HAP-1 (cell line): ENCODE measurements at regions not wholly inside any gene's neighbourhood (a gene's known extent, or its start where the extent isn't known, plus 50 kb on each side); places are given as distances from the start of the nearest gene placed in this dataset.

Source experiments
- DNase-seq, 2 experiments: peaks; one replicate each; pipeline ENCODE4 v3.0.0-alpha.2; 2016 to 2020; ENCODE audit warnings: low spot score in 2 of 2
- H3K27me3 ChIP-seq: fragments of 250-450 bp; sonication (Bioruptor Pico); 2 replicates; pipeline ENCODE4 v1.5.1; 2020; ENCODE audit warnings: low read depth, mild to moderate bottlenecking, moderate library complexity
- H3K36me3 ChIP-seq: fragments of 250-450 bp; sonication (Bioruptor Pico); replicated peaks from 2 replicates; pipeline ENCODE4 v1.5.1; 2020; ENCODE audit warnings: mild to moderate bottlenecking
- H3K4me1 ChIP-seq: fragments of 250-450 bp; sonication (Bioruptor Pico); 2 replicates; pipeline ENCODE4 v1.5.1; 2020; ENCODE audit warnings: mild to moderate bottlenecking
- H3K4me3 ChIP-seq: fragments of 250-450 bp; sonication (Bioruptor Pico); 2 replicates; pipeline ENCODE4 v1.5.1; 2020; ENCODE audit warnings: mild to moderate bottlenecking, moderate library complexity
- H3K9me3 ChIP-seq: fragments of 250-450 bp; sonication (Bioruptor Pico); 2 replicates; pipeline ENCODE4 v1.5.1; 2020; ENCODE audit warnings: mild to moderate bottlenecking, moderate library complexity
- in situ Hi-C: fragments of 300-500 bp; cut with MboI; formaldehyde crosslinking; loops from 3 replicates; pipeline ENCODE4 v1.14.3; 2020; ENCODE audit warnings: low sequenced_read_pairs, inconsistent platforms, mixed read lengths

DNA sequence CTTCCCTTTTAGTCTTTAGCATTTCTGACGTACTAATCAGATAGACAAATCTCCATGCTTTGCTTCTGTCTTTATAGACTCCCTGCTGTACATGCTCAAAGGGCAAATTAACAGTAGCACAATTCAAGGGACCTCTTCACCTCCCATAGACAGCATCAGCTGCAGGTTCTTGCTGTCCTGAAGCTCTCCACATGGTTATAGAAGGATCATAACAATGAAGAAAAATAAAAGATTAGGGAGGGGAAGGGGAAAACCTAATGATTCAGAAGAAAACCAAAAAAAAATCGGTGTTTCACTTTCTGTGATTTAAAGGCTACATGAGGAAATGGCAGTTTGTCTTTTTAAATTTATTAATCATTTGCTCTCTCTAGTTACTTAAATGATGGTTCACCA is 155.5 kb downstream of the PTCSC3 start:
- in situ Hi-C loops, result no loop called here
- no peaks in the 10 kb centered on the region for H3K27me3 ChIP-seq
- H3K36me3 ChIP-seq, result no peaks in the 10 kb centered on the region

DNA sequence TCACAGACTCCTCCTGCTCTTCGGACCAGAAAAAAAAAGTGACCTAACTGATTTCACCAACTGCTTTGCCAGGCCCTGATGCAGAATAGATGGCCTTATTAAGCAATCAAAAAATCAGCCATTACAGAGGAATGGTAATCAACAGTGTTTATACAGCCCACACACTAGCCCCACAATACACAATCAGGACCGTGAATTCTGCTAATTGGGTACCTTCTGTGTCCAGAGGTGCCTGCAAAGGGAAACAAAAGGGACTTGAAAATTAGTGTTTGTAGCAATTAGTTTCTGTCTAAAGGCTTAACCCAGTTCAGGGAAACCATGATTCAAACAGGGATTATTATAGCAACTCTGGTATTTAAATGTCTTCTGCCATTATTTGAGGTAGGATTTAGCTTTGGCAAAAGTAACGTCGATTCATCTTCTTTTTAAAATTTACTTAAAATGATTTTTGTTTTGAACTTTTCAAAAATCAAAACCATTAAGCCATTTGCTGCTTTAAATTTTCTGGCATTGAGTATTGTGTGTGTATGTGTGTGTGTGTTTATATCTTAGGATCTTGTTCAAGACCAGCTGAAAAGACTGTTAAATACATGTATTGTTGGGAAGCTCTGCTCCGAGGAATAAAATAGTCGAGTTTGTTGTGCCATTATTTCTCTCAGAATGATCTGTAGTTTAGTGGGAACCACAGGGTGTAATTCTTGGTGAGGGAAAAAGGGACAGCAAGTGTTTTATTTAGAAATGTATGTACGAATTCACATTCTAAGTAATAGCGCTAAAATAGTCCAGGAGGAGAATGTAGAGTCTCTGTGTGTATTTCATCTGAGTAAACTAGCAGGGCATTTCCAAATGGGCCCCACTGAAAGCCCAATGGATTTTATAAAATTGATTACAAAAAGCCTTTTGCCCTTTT is 156.1 kb downstream of the PTCSC3 start:
- H3K27me3 ChIP-seq, result no peaks in the 10 kb centered on the region
- H3K9me3 ChIP-seq, result no peaks in the 10 kb centered on the region
- no peak overlapping the region for H3K4me3 ChIP-seq
- in situ Hi-C loops, result no loop called here
- no peaks in the 10 kb centered on the region for H3K36me3 ChIP-seq
- DNase-seq, result no peak
- no peaks in the 10 kb centered on the region; the same call in 1 of the 2 replicates for H3K4me1 ChIP-seq

More for the DNA sequence above, 155.5 kb downstream of the PTCSC3 start:
- Histone ChIP-seq H3K9me3 (no peaks in the 10 kb centered on the region), H3K4me3 (no peak overlapping the region), H3K4me1 (no peaks in the 10 kb centered on the region; the same call in 1 of the 2 replicates)
- DNase-seq, result no peak

DNA sequence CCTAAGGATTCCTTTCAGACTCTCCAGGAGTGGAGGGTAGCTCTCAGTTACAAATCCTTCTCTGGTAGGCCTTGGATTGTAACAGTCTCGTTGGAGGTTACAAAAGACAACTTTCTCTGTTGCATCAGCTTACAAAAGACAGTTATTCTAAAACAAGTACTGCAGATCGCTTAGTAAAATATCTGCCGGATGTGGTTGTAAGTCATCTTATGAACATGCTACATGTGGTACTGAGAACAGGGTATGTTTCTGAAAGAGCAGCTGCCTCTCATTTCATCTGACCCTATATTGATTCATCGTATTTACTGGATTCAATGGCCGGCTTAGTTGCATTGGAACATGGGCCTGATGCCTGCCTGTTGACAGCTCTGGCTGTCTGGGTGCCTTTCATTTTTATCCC is 157.4 kb downstream of the PTCSC3 start:
- no peak overlapping the region for H3K4me3 ChIP-seq
- H3K27me3 ChIP-seq, result no peaks in the 10 kb centered on the region
- in situ Hi-C loops, result no loop called here
- H3K36me3 ChIP-seq, result no peaks in the 10 kb centered on the region
- no peak for DNase-seq
- no peaks in the 10 kb centered on the region; the same call in 1 of the 2 replicates for H3K4me1 ChIP-seq
- no peaks in the 10 kb centered on the region for H3K9me3 ChIP-seq

DNA sequence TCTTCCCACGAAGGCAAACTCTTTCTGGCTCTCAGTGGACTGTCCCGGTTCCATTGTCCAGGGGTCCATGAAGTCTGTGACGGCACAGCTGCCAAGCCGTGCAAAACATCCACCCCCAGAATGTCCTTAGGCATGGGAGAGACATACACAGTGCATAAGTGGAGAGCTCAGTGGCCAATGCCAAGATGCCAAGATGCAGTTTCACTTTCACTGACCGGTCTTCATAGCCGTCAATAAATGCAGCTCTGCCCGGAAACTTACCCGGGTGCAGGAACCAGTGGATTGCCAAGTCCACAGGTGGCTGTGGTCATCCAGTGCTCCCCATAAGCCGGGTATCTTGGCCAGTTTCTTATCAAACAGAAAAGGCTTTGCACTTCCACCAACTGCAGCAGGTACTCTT is 162.3 kb downstream of the PTCSC3 start:
- no peak for DNase-seq
- no peaks in the 10 kb centered on the region for H3K9me3 ChIP-seq
- no peaks in the 10 kb centered on the region for H3K27me3 ChIP-seq
- no peaks in the 10 kb centered on the region for H3K36me3 ChIP-seq
- H3K4me3 ChIP-seq, result no peak overlapping the region
- in situ Hi-C loops, result no loop called here
- H3K4me1 ChIP-seq, result no peaks in the 10 kb centered on the region

DNA sequence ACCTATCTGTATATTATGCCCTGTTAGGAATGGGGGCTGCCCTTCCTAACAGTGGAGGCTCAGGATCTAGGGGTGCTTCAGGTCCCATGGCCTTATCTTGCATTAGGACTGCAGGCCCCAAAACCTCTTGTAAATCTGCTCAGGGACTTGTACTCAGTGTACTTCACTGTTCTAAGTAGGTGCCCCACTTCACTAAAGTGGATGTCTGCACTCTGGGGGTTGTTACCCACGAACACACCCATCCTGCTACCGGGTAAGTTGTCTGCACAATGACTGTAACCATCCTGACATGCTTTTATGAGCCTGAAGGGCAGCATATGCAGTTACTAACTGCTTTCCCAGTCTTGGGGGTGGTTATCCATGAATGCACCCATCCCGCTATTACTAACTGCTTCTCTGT is 163.0 kb downstream of the PTCSC3 start:
- Histone ChIP-seq H3K4me3 (no peak overlapping the region), H3K36me3 (no peaks in the 10 kb centered on the region), H3K27me3 (no peaks in the 10 kb centered on the region), H3K9me3 (no peaks in the 10 kb centered on the region), H3K4me1 (no peaks in the 10 kb centered on the region)
- in situ Hi-C loops, result no loop called here
- DNase-seq, result no peak

DNA sequence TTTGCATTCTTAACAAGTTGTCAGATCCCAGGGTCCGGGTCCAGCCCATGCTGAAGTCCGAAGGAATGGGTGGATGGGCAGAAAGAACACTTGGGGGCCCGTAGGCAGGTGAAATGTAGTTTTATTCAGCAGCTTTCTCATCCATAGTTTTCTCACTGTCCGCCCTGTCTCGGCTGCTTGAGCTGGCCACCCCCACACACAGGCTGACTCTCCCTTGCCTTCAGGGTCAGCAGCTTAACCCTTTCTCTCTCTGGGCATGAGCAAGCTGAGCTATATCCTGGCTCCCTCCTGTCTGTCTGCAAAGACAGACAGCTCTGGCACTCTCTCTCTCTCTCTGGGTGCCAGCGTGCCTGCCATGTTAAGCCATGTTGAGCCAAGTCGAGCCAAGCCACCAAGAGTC is 163.9 kb downstream of the PTCSC3 start:
- DNase-seq, result no peak
- H3K4me1 ChIP-seq, result no peaks in the 10 kb centered on the region
- H3K4me3 ChIP-seq, result no peak overlapping the region
- no peaks in the 10 kb centered on the region for H3K36me3 ChIP-seq
- in situ Hi-C loops, result no loop called here
- no peaks in the 10 kb centered on the region for H3K27me3 ChIP-seq
- H3K9me3 ChIP-seq, result no peaks in the 10 kb centered on the region

DNA sequence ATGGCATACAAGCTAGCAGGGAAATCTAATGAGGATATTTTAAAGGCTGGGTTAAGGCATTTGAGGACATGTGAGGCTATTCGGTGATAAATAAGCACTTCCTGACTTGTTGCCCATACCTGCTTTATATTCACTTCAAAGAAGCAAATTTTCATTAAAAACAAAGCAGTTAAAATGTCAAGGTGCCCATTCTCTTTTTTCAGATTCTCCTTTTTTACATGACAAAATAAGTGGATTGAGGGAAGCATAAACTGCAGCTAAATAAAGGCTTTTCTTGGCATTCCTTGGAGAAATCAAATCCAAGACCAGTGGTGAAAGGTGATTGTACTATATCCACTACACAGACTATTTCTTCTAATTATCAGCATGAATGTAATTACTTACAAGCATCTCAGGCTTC is 166.9 kb downstream of the PTCSC3 start:
- Histone ChIP-seq H3K4me1 (no peaks in the 10 kb centered on the region), H3K27me3 (no peaks in the 10 kb centered on the region), H3K9me3 (no peaks in the 10 kb centered on the region), H3K36me3 (no peaks in the 10 kb centered on the region), H3K4me3 (no peak overlapping the region)
- in situ Hi-C loops, result no loop called here
- no peak for DNase-seq

DNA sequence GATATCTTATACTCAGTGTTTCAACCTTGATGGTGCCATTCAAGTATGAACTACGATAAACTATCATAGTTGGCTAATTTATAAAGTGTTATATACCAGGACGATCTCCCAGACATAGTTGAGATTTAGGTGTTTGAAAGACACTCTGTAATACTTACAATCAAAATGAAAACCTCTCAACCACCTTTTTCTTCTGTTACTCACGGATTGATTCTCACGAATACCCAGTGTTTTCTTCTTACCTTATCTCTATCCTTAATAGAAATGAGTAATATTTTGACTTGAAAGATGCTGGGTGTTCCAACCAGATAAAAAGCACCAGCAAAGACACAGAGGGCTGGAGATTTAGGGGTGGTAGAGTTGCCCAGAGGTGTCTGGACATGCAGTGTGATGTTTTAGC is 169.9 kb downstream of the PTCSC3 start:
- no peaks in the 10 kb centered on the region for H3K9me3 ChIP-seq
- no peak overlapping the region for H3K4me3 ChIP-seq
- in situ Hi-C loops, result no loop called here
- no peaks in the 10 kb centered on the region for H3K36me3 ChIP-seq
- DNase-seq, result no peak
- no peaks in the 10 kb centered on the region for H3K27me3 ChIP-seq
- H3K4me1 ChIP-seq, result no peaks in the 10 kb centered on the region

DNA sequence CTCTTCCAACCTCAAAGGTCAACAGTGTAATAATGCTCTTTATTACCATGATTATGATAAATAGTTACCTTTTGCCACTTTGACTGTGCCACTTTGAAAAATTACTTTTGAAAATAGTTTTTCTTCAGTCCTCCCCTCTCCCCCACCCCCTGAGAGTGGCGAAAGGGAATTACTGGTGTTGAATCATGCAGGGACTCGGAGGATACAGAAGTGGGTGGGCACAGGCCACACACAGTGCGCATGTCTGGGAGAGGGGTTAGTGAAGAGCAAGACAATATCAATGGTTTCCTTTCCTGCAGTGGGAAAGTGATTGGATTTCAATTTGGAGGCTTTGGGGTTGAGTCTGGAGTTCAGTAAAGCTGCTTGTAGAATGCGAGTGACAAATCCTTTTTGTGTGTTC is 170.9 kb downstream of the PTCSC3 start:
- no peaks in the 10 kb centered on the region for H3K36me3 ChIP-seq
- H3K27me3 ChIP-seq, result no peaks in the 10 kb centered on the region
- H3K4me3 ChIP-seq, result no peak overlapping the region
- DNase-seq, result no peak
- in situ Hi-C loops, result no loop called here
- no peaks in the 10 kb centered on the region for H3K9me3 ChIP-seq
- no peaks in the 10 kb centered on the region for H3K4me1 ChIP-seq

DNA sequence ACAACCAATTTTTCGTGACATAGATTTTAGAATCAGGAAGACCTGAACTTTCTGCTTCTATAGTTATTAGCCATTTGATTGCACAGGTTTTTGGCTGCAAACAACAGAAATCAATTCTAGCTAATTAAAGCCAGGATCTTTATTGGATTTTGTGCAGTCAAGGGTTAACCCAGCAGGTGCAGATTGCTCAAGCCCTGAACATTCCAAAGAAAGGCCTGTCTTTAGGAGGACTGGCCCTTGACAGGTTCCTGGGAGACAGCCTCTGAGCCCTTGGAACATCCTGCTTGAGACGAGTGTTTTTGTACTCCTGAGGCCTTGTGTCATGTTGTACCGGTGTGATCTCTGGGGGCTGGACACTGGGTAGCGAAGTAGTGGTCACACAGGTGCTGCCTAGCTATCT is 174.6 kb downstream of the PTCSC3 start:
- Histone ChIP-seq H3K4me1 (peaks cover 13% of the 10 kb centered on the region), H3K27me3 (no peaks in the 10 kb centered on the region), H3K36me3 (no peaks in the 10 kb centered on the region), H3K9me3 (no peaks in the 10 kb centered on the region), H3K4me3 (no peak overlapping the region)
- DNase-seq, result no peak
- in situ Hi-C loops, result no loop called here

DNA sequence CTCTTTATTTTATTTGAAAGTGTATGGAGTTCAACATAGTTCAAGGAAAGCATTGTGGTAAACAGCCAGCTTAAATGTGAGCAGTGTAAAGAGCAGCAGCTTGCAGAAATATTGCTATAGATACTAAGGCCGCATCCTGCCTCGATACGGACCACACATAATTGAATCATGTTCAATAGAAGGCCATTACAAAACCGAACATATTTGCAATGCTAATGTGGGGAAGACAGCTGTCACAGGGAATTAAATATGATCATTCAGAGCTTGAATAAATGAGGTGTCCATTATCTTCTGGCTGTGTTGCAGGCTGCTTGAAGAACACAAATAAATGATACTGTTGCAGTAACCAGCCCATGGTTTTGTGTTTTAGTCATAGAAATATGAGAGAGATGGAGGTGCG is 173.2 kb downstream of the BRMS1L start:
- in situ Hi-C loops, result no loop called here
- peak; percentile 14 to 65 for DNase-seq

DNA sequence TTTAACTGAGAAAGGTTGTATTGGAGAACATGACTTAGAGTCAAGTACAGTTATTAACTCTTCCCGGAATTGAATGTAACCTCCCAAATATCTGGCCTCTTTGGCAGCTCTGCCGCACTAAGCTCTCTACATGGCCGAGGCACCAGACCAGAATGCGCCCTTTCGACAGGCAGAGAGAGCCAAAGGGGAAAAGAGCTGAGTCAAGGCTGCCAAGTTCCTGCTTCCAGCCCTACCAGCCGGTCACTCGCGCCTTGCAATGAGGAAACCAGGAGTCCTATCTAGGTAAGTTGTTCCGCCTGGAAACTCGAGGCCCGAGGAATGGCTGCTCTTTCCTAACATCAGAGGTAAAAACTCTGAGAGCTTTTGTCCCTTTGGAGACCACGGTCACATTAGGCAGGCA is 172.2 kb downstream of the BRMS1L start:
- no peaks in the 10 kb centered on the region for H3K36me3 ChIP-seq
- H3K9me3 ChIP-seq, result no peaks in the 10 kb centered on the region
- in situ Hi-C loops, result no loop called here
- H3K4me1 ChIP-seq, result peaks cover 13% of the 10 kb centered on the region
- DNase-seq, result no peak
- no peak overlapping the region for H3K4me3 ChIP-seq
- H3K27me3 ChIP-seq, result no peaks in the 10 kb centered on the region

More for the DNA sequence above, 173.2 kb downstream of the BRMS1L start:
- peaks cover 13% of the 10 kb centered on the region for H3K4me1 ChIP-seq
- H3K9me3 ChIP-seq, result no peaks in the 10 kb centered on the region
- no peaks in the 10 kb centered on the region for H3K36me3 ChIP-seq
- H3K4me3 ChIP-seq, result no peak overlapping the region
- no peaks in the 10 kb centered on the region for H3K27me3 ChIP-seq

DNA sequence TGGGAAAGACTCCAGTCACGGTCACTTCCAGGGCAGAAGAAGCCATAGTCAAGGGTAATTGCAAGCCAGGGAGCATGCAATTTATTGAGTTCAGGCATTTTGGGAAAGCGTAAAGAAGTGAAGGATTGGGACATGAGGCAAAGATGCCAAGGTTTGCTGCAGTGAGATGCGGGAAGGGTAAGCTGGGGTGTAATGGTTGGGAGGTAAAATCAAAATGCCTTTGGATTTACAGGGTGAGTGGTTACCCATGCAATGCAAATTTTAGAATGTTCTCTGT is 167.5 kb downstream of the BRMS1L start:
- Histone ChIP-seq H3K27me3 (no peaks in the 10 kb centered on the region), H3K4me1 (no peaks in the 10 kb centered on the region), H3K4me3 (no peak overlapping the region), H3K9me3 (no peaks in the 10 kb centered on the region), H3K36me3 (no peaks in the 10 kb centered on the region)
- no peak for DNase-seq
- in situ Hi-C loops, result no loop called here

DNA sequence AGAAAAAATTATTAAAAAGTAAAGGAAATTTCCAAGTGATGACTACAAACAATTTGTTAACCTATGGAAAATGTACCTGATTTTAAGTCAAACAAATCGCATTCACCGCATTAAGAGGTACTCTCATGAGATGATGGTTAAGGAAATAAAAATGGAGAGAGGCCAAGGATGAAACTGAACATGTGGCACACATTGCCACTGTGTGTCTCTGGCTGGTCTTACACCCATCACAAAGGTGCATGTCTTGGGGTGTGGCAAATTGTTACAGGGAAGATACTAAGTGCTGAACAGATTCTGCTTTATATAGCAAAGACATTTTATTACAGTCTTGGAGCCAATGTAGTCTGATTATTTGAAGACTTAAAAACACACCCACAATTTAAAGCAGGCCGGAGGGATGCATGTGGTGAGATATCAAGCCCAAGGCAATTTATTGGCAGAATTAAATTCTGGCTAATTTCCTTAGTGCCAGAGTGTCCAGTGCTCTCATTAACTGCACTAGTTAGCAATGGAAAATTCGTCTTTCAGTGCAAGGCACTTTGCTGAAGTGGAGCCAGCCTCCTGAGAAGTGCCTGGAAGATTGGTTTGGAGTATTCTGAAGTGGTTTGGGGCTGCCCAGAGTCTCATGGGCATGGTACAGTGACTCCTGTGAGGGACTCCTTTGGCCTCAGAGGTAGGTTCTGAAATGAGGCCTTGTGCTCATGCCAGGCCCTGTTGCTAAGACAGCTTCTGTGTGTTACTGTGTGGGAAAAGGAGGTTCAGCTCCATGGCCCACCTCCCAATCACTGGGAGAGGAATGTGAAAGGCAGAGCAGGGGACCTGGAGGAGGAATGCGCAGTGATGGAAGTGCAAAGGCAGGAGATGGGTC is 166.9 kb downstream of the BRMS1L start:
- in situ Hi-C loops, result no loop called here
- DNase-seq, result no peak

More for the DNA sequence above, 166.9 kb downstream of the BRMS1L start:
- Histone ChIP-seq H3K9me3 (no peaks in the 10 kb centered on the region), H3K36me3 (no peaks in the 10 kb centered on the region), H3K27me3 (no peaks in the 10 kb centered on the region), H3K4me1 (no peaks in the 10 kb centered on the region), H3K4me3 (no peak overlapping the region)
